T-helper 1 cell (primary cell): ENCODE measurements at regions not wholly inside any gene's neighbourhood (a gene's known extent, or its start where the extent isn't known, plus 50 kb on each side); places are given as distances from the start of the nearest gene placed in this dataset.
"Not testable (repeated sequence)": the region's sequence is repeated elsewhere in the genome, so short reads cannot be mapped to it uniquely, and the experiment has no call there.

Experiments
- DNase-seq, 5 donors: peaks; one replicate each; pipeline ENCODE4 v3.0.0-alpha.2; 2012 to 2020

DNA sequence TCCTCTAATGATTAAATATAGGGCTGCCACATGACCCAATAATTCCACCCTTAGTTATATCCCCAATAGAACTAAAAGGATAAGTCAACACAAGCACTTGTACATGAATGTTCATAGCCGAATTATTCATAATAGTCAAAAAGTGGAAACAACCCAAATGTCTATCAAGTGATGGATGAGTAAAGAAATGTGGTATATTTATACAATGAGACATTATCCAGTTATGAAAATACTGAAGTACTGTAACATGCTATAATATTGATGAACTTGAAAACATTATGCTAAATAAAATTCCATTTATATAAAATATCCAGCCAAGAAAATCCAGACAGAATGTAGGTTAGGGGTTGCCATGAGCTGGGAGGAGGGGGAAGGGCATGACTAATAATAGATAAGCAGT, 436.7 kb upstream of the AADAT start:
- DNase-seq, result no peak

DNA sequence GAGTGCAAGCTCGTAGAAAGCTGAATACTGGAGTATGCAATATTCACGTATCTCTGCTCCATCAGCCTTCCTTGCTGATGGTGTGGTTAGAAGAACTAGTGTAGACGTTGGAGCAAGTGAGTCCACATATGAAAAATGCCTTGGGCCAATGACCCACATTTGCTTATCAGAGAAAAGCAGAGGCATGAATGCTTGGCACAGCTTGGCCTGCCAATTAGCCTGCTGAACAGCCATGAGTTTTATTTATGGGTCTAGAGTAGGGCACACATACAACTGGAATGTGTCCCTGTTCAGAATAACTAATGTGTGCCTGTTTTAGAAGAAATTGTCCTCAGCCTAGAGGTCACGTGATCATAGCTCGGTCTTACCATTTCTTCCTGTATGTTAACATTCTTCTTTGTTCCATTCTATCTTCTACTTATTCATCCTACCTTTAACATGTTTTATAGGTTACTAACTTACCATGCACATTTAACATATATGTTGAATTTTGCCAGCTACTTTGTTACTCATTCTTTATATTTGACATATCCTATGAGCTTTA, 432.7 kb upstream of the AADAT start:
- no peak for DNase-seq

DNA sequence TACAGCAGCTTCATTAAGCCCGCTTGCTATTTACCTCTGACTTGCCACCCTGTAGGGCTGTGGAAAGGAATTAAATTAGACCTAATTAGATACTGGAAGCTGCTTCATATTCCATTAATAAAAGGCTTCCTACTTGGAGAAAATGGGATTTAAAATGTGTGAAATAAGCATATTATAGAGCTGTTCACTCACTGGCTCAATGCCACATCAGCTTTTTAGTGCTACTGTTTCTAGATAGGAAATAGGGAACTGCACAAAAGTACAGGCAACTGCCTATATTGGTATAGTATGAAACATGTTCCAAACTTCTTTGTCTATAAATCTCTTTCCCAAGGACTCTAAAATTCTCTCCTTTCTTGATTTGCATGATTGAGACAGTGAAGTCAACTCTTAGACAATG, 407.9 kb upstream of the AADAT start:
- DNase-seq, result no peak

DNA sequence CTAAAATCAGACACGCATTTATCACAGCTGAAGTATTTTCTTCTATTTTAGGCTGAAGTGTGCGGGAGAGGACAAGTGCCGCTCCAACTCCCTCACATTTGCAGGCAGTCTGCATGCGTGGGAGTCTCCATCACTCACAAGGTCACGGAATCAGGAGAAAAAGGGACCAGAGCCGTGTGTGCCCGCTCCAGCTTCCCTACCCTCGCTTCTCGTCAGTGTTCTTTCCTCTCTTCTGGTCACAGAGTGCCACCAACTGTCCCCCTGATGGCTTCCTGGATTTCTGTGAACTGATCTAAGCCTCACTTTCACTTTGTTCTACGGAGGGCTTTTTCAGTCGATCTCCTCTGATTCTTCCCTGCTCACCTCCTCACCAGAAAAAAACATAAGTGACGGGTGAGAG, 407.4 kb upstream of the AADAT start:
- no peak for DNase-seq

DNA sequence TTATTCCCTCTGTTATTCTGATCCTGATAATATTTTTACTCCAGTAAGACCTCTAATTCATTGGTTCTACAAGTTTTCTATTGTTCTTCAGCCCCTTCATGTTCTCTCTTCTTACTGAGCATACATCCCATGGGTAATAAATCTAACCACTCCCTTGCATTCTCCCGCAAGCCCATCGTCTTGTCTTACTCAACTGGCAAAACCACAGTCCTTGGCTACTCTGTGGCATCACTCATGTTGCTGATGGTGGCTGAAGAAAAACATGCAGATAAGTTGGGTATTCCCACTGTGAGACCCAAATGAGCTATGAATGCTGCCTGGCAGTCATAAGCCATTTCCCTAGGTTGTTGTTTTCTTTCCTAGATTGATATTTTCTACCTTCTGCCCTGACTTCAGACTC, 402.2 kb upstream of the AADAT start:
- no peak for DNase-seq

DNA sequence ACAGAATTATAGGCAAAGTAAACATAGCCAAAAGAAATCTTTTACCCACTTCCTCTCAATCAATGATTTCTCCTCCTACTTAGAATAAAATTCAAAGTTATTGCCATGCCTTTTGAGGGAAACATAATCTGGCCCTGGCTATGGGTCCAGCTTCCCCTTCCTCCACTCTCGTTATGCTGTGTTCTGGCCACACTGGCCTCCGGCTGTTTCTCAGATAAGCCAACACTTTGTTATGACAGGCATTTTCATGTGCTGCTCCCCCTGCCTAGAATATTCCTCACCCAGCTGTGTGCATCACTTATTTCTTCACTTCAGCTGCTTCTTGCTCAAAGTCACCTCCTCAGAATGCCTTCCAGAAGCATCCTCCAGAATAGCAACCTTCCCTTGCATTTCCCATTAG, 386.6 kb upstream of the AADAT start:
- DNase-seq, result no peak

DNA sequence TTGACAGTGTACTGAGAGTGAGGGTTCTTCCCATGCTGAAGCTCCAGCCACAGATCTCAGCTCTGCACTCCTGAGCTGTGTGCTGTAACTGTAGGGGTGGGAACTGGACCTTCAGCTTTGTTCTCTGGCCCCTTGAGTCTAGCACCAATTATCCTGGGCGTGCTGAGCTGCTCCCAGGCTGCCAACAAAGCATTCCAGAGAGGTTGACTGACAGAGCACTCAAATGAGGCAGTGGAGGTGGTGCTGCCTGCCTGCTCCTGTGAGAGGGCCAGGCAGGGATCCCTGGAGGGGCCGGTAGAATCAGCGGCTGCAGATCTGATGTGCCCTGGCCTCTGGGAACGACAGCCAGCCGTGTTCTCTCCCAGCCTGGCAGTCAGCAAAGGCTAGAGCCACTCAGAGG, 375.7 kb upstream of the AADAT start:
- DNase-seq, result no peak

DNA sequence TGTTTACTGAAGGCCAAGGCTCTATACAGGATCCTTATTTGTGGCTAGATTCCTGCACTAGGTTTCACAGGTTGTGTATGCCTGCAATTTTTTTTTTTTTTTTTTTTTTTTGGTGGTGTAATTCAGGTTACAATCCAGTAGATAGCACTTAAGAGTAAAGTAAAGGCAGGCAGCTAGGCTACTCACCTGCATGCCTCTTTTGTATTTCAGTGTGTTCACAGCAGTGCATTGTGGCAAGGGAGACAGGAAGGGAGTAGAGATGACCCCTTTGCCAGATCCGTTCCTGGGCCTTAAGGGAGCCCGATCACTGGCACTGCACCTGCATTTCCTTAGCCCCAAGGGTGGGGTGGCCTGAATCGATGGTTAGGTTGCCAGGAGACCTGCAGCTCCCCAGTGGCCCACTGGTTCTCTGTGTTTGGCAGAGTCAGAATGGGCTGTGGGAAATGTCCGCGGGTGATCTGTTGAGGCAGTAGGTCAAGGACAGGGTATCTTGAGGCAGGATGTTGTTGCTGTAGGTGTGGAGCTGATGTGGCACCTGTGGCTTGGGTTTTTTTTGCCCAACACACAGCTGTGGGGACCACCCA, 374.9 kb upstream of the AADAT start:
- no peak for DNase-seq

DNA sequence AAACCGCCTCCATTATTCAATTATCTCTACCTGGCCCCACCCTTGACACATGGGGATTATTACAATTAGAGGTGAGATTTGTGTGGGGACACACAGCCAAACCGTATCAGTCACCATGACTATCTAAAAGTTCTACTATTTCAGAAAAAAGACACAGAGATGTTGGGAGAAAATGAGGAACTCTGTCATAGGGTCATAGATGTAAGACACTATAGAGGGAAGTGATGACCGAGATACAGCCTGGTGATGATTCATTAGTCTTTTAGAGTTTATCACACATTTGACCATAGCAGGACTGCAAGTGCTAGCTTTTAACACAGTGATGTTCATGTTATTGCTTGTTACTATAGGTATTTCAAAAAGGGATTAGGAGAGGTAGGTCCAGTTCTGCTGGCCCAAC, 357.0 kb upstream of the AADAT start:
- DNase-seq, result no peak

DNA sequence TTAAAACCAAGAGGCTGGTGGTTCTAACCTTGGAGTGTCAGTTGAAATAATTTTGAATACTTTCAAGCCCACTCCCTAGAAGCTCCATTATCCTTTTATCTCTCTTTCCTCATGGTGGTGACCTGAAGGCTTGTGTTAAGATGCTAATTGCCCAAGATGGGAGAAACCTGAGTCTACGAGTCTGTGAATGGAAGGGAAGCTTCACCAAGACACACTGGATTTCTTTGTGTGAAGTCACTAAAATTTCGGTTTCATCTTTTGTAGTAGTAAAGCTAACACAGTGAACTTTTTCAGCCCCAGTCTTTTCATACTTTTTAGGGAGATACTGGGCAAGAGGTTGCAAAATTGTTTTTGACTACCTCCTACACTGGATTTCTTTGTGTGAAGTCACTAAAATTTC, 351.4 kb upstream of the AADAT start:
- DNase-seq, result not testable (repeated sequence)

DNA sequence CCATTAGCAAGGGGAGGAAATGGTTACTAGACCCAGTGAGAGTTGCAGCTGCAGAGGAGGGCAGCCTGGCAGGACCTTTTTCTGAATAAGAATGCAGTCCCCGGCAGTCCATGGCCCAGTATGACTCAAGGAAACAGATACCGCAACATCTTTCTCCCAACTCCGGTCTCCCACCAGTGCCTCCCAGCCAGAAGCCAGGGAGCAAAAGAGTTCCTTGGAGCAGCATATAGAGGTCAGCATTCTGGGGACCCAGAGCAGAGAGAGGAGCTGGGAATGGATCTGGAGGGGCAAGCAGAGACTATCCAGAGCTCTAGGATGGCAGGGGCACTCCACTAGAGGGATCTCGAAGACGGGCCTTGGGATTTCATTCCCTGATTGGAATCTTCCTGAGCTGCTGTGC, 339.2 kb upstream of the AADAT start:
- DNase-seq, result no peak

DNA sequence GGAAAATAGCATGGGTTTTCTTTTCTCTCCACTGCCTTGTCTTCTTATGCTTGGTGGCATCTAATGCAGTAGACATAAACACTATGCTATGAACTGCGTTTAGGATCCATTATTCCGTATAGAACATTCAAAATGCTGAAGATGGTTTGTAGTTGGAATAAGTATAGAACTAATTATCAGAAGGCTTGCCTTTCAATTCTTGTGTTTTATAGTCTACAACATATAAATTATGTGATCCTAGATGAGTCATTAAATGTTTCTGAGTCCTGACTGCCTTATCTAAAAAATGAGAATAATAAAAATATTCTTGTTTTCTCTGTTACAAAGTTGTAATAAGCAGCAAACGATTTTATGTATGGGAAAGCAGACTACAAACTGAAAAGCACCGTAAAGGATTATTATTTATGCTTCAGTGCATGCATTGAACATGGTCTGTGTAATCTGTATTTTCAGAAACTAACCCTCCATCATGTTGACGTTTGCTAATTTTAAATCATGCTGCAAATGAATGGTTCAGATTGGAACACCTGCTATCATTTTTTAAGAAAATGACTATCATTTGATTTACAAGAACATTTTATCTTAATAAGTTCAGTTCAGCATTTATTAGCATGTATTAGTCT, 335.9 kb upstream of the AADAT start:
- no peak for DNase-seq

DNA sequence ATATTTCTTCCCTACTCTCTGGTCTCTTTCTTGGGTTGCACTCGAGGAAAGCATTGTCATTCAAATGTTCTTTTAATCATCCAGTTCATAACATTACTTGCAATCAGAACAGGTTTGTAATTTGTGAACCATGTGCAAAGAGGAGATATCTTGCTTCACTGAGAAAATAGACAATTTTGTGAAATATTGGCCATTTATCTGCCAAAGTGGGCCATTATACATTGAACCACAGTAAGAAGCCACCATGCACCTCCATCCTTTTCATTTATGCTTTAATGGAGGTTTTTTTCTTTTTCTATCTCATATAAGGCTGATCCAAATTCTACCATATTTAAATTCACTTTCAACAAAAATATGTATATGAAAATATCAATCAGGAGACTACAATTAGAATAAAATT, 335.3 kb upstream of the AADAT start:
- no peak for DNase-seq

DNA sequence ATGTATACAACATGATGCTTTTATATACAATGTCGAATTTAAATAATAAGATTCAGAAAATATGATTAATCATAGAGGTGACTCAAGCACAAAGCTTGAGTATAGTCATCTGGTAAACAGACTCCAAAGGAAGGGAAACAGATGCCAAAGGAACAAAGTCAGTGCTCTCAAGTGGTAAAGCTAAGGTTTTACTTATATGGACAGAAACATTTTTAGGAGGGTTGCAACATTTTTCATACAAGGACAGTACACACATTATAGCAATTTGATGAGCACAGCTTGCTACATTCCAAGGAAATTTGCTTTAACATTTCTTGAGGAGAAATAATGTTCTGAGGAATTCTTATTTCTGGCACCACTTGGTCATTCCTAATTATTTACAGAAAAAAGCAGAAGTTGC, 333.4 kb upstream of the AADAT start:
- DNase-seq, result no peak

DNA sequence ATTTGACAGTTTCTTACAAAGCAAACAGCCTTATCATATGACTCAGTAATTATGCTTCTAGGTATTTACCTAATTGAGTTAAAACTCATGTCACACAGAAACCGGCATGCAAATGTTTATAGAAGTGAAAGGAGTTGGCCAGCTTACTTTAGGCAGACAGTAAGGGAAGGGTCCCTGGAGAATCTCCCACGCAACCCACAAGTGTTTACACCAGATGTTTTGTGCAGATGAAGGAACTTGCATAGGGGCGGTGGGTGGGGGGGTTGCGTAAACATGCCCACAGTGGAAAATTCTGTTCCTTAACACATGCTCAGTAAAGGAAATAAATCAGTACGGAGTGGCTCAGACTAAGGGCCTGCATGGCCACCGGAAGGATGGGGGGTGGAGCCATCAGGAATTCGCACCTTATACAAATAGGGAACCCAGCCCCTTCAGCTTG, 330.5 kb upstream of the AADAT start:
- DNase-seq, result no peak

DNA sequence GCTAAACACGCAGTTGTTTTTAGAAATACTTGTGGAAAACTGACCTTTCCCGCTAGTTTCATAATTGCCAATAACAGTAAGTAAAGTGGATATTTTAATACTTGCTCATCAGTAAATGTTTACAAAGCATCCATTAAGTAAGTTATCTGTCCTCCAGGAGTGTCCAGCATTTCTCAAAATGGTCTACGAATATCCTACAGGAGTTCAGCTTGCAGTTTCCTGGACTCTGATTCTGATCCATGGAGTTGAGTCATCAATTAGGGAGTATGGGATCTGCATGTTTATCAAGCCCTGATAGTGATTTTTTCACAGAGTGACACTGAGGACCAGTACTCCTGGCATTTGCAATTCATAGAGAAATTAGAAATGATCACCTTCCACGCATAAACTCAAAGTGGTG, 325.2 kb upstream of the AADAT start:
- DNase-seq, result no peak

DNA sequence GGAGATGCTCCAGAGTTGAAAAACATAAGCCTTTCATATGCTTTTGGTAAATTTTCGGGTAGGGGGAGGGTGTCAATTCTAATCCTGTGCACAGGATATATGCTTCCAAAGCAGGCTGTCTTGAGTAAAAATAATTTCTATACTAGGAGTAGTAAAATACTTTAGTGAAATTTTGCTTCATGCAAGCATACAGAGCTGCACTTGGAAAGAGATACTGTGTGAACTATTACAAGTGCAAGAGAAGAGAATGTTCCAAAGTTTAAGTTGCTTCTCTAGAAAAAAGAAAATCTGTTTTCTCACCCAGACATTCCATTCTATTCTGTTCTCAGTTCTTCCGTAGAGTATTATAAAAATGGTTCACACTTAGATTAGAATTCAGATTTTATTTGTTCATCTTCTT, 324.6 kb upstream of the AADAT start:
- DNase-seq, result no peak

DNA sequence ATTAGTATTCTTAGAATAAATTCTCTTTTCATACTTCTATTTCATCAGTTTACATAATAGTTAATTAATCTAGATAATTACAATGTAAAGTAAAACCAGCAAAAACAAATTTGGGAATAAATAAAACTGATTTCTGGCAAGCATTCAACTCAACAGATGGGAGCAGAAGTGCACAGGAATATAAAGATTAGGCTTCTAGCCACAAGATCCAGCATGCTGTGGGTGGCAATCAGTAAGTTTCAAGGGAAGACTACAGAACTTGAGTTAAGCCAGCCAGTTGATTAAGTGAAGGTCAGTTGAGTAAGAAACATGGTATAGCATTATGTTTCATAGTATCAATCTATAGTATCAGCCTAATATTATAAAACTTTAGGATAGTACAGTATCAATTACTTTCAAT, 324.2 kb upstream of the AADAT start:
- no peak for DNase-seq

DNA sequence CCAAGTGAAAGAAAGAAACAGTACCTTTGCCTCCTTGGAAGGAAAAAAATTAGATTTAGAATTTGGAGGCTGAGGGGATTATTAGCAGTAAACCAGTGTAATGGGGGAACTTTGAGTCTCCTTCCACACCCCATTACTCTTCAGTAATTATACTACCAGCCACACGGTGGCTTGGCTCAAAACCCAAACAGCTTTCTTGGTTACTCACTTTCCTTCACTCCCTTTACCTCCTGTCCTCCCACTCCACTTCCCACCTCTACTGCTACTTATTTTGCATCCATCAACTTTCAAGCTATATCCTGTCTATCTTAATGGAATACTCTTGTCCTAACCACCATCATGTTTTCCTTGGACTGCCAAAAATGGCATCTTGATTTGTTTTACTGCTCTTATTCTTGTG, 310.6 kb upstream of the AADAT start:
- no peak for DNase-seq

DNA sequence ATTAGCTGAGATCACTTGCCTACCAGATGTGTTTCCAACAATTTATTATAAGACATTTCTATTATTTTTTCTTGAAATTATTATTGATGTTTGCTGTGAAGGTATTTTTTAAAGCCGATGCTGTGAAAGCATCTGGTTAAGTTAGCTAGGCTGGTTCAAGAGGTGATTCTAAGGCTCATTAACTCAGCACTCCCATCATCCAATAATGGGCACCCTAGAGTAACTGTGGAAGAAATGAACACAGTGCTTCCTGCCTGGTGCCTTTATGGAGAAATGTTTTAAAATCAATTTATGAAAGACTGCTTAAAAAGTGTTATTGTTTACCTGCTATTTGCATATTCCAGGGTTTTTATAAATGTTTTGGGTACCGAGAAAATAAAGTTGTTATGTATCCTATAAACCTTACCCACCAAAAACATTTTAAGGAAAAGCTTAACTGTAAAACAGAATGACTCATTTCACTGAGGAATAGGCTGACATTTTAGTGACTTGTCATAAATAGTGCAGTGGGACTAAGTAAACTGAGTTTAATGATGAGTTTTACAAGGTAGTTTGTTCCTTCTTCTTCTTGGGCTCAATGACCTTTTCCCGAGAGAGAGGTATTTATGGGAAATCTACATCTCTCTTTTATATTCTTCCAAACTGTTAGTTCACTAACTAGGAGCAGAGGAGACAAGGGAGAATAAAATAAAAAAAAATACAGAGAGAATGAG, 310.0 kb upstream of the AADAT start:
- DNase-seq, result no peak

DNA sequence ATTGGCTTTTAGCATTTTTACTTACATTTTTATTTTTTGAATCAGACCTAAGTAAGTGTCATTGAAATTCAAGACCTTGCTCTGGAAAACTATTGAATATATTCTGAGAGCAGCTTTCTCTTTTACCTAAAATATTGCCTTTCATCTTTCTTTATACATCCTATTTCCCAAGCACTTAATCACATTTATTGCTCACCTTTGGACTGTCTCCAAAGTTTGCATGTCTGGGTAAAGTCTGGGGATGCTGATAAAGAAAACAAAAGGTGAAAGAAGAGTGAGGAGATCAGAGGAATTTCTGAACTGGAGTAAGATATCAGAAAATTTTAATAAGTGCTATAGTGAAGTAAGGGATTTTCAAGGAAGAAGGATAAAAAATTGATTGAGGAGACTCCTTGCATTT, 308.5 kb upstream of the AADAT start:
- DNase-seq, result no peak

DNA sequence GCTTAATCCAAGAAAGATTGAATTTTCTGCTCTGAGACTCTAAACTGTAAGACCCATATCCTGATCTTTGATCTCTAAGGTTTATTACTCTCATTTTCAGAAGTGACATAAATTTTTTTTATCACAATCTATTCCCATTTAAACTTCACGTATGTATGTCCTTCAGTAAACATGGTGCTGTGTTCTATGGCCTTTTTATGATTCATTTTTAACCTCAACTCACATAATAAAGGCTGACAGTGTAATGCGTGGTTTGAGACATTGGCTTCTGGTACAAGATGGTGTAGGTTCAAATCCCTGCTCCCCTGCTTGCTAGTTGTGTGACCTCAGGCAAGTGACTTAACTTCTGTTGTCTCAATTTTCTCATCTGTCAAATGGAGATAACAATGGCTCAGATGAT, 306.0 kb upstream of the AADAT start:
- DNase-seq, result no peak

DNA sequence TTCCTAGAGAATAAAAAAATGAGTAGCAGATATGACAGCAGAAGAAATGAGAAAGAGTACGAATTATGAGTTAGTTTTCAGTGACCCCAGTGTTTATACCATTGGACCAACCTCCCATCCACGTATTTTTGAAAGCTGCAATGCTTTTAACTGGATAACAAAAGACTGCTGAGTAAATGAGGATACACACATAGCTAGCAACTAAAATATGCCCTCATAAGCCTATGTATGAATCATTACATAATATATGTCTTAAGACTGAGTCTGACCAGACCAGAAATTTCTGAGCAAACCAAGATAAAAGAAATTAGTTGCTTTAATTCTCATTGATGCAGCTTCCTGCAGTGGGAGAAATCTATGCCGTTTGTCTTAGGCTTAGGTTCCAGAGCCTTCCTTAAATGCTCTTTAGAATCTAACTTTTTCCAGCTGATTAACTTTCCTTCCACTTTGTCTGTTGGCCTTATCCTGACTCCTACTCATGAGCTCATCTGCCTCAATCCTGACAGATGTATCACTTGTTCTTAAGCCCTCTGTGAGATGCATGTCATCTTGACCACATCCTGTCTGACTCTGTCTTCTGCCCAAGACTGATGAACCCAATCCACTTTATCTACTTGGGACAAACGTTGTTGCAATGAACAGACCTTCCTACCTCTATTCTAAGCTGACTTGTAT, 301.4 kb upstream of the AADAT start:
- no peak for DNase-seq

DNA sequence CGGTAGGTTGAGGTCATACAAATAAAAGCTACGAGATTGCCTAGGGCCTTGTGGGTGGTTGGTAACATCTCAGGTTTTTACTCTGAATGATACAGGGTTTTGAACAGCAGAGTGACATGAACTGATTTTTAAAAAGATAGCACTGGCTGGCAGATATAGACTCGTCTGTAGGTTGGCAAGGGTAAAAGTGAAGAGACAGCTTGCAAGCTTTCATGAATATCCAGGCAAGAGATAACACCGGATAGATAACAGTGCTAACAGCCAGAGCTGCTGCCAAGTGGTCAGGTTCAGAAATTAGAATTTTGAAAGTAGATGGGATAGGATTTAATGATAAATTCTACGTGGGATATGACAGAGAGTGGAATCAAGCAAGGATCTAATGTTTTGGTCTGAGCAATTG, 299.7 kb upstream of the AADAT start:
- DNase-seq, result no peak
